ENCODE measurements at regions not wholly inside any gene's neighbourhood (a gene's known extent, or its start where the extent isn't known, plus 50 kb on each side); places are given as distances from the start of the nearest gene placed in this dataset.

DNA sequence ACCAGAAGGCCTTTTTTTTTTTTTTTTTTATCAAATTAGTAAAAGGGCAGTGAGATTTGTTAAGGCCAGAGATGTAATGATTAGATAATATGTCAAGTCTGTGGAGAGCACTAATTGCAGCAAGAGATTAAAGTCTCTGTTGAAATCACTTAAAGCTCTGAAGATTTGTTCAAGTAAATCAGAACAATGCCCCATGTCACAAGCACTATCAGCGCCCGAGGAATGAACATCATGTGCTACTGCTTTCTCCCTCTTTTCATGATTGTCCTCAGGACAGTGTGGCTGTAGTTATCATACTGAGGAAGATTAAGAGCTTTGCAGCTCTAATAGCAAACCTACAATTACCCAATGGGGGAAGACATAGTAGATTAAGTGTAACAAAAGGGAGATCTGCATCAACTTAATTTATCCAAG, 71.1 kb downstream of the TDRD15 start (continued):
- TF ChIP-seq, protein P1, sequence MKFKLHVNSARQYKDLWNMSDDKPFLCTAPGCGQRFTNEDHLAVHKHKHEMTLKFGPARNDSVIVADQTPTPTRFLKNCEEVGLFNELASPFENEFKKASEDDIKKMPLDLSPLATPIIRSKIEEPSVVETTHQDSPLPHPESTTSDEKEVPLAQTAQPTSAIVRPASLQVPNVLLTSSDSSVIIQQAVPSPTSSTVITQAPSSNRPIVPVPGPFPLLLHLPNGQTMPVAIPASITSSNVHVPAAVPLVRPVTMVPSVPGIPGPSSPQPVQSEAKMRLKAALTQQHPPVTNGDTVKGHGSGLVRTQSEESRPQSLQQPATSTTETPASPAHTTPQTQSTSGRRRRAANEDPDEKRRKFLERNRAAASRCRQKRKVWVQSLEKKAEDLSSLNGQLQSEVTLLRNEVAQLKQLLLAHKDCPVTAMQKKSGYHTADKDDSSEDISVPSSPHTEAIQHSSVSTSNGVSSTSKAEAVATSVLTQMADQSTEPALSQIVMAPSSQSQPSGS (CRISPR knock-in tag; IDR thresholded peaks at IDR 0.05; ENCODE audit: borderline replicate concordance, low read depth): no peak
- TF ChIP-seq, protein P2, sequence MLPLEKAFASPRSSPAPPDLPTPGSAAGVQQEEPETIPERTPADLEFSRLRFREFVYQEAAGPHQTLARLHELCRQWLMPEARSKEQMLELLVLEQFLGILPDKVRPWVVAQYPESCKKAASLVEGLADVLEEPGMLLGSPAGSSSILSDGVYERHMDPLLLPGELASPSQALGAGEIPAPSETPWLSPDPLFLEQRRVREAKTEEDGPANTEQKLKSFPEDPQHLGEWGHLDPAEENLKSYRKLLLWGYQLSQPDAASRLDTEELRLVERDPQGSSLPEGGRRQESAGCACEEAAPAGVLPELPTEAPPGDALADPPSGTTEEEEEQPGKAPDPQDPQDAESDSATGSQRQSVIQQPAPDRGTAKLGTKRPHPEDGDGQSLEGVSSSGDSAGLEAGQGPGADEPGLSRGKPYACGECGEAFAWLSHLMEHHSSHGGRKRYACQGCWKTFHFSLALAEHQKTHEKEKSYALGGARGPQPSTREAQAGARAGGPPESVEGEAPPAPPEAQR (CRISPR knock-in tag; IDR thresholded peaks at IDR 0.05): no peak
- TF ChIP-seq PRRX2 (CRISPR knock-in tag; IDR thresholded peaks at IDR 0.05): no peak
- TF ChIP-seq, protein P3, sequence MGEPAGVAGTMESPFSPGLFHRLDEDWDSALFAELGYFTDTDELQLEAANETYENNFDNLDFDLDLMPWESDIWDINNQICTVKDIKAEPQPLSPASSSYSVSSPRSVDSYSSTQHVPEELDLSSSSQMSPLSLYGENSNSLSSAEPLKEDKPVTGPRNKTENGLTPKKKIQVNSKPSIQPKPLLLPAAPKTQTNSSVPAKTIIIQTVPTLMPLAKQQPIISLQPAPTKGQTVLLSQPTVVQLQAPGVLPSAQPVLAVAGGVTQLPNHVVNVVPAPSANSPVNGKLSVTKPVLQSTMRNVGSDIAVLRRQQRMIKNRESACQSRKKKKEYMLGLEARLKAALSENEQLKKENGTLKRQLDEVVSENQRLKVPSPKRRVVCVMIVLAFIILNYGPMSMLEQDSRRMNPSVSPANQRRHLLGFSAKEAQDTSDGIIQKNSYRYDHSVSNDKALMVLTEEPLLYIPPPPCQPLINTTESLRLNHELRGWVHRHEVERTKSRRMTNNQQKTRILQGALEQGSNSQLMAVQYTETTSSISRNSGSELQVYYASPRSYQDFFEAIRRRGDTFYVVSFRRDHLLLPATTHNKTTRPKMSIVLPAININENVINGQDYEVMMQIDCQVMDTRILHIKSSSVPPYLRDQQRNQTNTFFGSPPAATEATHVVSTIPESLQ (CRISPR knock-in tag; IDR thresholded peaks at IDR 0.05): no peak

DNA sequence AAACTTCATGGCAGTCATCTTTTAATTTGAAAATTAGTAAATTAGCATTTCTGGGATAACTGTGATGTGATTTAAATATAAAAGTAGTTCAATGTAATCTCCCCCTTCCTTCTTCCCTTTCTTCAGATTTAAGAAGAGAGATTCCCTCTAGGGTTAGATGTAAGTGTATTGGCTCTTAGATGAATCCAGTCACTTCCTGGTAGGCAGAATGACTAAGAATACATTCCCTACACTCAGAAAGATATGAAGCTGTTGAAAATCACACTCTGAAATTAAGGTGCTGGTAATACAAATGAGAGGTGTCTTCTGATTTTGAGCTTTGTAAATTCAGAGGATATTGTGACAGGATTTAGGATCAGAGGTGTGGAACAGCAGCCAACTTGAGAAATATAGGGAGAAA, 71.6 kb downstream of the TDRD15 start:
- H3K4me1 Mint-ChIP-seq: peaks cover 11% of the 10 kb centered on the region
- H3K36me3 Mint-ChIP-seq: no peaks in the 10 kb centered on the region
- ChIA-PET POLR2A (no interaction called here), CTCF (interaction anchor here (0.9 kb wide), 1 partner anchor 122 kb away, joined by 5 read pairs; no protein-coding TSS in a partner anchor)
- H3K27ac Mint-ChIP-seq: no peak overlapping the region
- H3K4me3 Mint-ChIP-seq: no peak overlapping the region
- DNase-seq (ENCODE audit: low spot score) (no peak), ATAC-seq (no peak)
- H3K9me3 Mint-ChIP-seq: no peaks in the 10 kb centered on the region
- H3K27me3 Mint-ChIP-seq (ENCODE audit: low read depth): no peaks in the 10 kb centered on the region
- TF ChIP-seq, protein P4, sequence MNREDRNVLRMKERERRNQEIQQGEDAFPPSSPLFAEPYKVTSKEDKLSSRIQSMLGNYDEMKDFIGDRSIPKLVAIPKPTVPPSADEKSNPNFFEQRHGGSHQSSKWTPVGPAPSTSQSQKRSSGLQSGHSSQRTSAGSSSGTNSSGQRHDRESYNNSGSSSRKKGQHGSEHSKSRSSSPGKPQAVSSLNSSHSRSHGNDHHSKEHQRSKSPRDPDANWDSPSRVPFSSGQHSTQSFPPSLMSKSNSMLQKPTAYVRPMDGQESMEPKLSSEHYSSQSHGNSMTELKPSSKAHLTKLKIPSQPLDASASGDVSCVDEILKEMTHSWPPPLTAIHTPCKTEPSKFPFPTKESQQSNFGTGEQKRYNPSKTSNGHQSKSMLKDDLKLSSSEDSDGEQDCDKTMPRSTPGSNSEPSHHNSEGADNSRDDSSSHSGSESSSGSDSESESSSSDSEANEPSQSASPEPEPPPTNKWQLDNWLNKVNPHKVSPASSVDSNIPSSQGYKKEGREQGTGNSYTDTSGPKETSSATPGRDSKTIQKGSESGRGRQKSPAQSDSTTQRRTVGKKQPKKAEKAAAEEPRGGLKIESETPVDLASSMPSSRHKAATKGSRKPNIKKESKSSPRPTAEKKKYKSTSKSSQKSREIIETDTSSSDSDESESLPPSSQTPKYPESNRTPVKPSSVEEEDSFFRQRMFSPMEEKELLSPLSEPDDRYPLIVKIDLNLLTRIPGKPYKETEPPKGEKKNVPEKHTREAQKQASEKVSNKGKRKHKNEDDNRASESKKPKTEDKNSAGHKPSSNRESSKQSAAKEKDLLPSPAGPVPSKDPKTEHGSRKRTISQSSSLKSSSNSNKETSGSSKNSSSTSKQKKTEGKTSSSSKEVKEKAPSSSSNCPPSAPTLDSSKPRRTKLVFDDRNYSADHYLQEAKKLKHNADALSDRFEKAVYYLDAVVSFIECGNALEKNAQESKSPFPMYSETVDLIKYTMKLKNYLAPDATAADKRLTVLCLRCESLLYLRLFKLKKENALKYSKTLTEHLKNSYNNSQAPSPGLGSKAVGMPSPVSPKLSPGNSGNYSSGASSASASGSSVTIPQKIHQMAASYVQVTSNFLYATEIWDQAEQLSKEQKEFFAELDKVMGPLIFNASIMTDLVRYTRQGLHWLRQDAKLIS (CRISPR knock-in tag; IDR thresholded peaks at IDR 0.05; ENCODE audit: borderline replicate concordance): no peak
- TF ChIP-seq MYBL2 (CRISPR knock-in tag; IDR thresholded peaks at IDR 0.05): no peak
- TF ChIP-seq JAZF1 (CRISPR knock-in tag; IDR thresholded peaks at IDR 0.05): no peak
- TF ChIP-seq, protein P5, sequence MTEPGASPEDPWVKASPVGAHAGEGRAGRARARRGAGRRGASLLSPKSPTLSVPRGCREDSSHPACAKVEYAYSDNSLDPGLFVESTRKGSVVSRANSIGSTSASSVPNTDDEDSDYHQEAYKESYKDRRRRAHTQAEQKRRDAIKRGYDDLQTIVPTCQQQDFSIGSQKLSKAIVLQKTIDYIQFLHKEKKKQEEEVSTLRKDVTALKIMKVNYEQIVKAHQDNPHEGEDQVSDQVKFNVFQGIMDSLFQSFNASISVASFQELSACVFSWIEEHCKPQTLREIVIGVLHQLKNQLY (CRISPR knock-in tag; IDR thresholded peaks at IDR 0.05): no peak
- no peak for TF ChIP-seq TP53 (CRISPR knock-in tag; IDR thresholded peaks at IDR 0.05)
- TF ChIP-seq, protein P6, sequence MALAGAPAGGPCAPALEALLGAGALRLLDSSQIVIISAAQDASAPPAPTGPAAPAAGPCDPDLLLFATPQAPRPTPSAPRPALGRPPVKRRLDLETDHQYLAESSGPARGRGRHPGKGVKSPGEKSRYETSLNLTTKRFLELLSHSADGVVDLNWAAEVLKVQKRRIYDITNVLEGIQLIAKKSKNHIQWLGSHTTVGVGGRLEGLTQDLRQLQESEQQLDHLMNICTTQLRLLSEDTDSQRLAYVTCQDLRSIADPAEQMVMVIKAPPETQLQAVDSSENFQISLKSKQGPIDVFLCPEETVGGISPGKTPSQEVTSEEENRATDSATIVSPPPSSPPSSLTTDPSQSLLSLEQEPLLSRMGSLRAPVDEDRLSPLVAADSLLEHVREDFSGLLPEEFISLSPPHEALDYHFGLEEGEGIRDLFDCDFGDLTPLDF (CRISPR knock-in tag; IDR thresholded peaks at IDR 0.05): no peak
- TF ChIP-seq, protein P7, sequence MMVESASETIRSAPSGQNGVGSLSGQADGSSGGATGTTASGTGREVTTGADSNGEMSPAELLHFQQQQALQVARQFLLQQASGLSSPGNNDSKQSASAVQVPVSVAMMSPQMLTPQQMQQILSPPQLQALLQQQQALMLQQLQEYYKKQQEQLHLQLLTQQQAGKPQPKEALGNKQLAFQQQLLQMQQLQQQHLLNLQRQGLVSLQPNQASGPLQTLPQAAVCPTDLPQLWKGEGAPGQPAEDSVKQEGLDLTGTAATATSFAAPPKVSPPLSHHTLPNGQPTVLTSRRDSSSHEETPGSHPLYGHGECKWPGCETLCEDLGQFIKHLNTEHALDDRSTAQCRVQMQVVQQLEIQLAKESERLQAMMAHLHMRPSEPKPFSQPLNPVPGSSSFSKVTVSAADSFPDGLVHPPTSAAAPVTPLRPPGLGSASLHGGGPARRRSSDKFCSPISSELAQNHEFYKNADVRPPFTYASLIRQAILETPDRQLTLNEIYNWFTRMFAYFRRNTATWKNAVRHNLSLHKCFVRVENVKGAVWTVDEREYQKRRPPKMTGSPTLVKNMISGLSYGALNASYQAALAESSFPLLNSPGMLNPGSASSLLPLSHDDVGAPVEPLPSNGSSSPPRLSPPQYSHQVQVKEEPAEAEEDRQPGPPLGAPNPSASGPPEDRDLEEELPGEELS (CRISPR knock-in tag; IDR thresholded peaks at IDR 0.05): no peak
- TF ChIP-seq, protein P8, sequence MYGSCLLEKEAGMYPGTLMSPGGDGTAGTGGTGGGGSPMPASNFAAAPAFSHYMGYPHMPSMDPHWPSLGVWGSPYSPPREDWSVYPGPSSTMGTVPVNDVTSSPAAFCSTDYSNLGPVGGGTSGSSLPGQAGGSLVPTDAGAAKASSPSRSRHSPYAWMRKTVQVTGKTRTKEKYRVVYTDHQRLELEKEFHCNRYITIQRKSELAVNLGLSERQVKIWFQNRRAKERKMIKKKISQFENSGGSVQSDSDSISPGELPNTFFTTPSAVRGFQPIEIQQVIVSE (CRISPR knock-in tag; IDR thresholded peaks at IDR 0.05; ENCODE audit: borderline replicate concordance): no peak
- TF ChIP-seq, protein P9, sequence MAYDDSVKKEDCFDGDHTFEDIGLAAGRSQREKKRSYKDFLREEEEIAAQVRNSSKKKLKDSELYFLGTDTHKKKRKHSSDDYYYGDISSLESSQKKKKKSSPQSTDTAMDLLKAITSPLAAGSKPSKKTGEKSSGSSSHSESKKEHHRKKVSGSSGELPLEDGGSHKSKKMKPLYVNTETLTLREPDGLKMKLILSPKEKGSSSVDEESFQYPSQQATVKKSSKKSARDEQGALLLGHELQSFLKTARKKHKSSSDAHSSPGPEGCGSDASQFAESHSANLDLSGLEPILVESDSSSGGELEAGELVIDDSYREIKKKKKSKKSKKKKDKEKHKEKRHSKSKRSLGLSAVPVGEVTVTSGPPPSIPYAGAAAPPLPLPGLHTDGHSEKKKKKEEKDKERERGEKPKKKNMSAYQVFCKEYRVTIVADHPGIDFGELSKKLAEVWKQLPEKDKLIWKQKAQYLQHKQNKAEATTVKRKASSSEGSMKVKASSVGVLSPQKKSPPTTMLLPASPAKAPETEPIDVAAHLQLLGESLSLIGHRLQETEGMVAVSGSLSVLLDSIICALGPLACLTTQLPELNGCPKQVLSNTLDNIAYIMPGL (CRISPR knock-in tag; IDR thresholded peaks at IDR 0.05): no peak
- TF ChIP-seq NR3C1 (CRISPR knock-in tag; conservative IDR thresholded peaks at IDR 0.05; ENCODE audit: low read depth): no peak
- no peak for TF ChIP-seq NR2C2 (CRISPR knock-in tag; IDR thresholded peaks at IDR 0.05)
- no peak for TF ChIP-seq ZNF121 (CRISPR knock-in tag; IDR thresholded peaks at IDR 0.05)
- TF ChIP-seq ELF4 (CRISPR knock-in tag; IDR thresholded peaks at IDR 0.05; ENCODE audit: low read depth): no peak
- TF ChIP-seq SMAD3 (CRISPR knock-in tag; IDR thresholded peaks at IDR 0.05; ENCODE audit: borderline replicate concordance): no peak
- TF ChIP-seq NFATC4 (CRISPR knock-in tag; IDR thresholded peaks at IDR 0.05): no peak
- no peak for TF ChIP-seq KAT7 (CRISPR knock-in tag; IDR thresholded peaks at IDR 0.05; ENCODE audit: borderline replicate concordance)
- TF ChIP-seq FOXK1 (CRISPR knock-in tag; IDR thresholded peaks at IDR 0.05): no peak
- TF ChIP-seq TEAD1 (CRISPR knock-in tag; IDR thresholded peaks at IDR 0.05): no peak

Measured in WTC11 (cell line).